GM23338 (cell line): ENCODE measurements at regions not wholly inside any gene's neighbourhood (a gene's known extent, or its start where the extent isn't known, plus 50 kb on each side); places are given as distances from the start of the nearest gene placed in this dataset.
A peak's percentile ranks its signal among the peaks of the same experiment; 100 is the strongest.

Source experiments
- ATAC-seq: fragments of 200-7000 bp; cut with Tn5 transposase; 3 replicates; pipeline ENCODE4 v1.9.1; 2020
- DNase-seq: peaks from one replicate; pipeline ENCODE4 v3.0.0-alpha.2; 2015; ENCODE audit warnings: low spot score
- H2AFZ ChIP-seq: fragments of 200-600 bp; sonication (generic); 2 replicates; pipeline ENCODE4 v1.8.0; 2016; ENCODE audit warnings: antibody characterized with exemption, mild to moderate bottlenecking, moderate library complexity
- H3F3A ChIP-seq: fragments of 200-600 bp; sonication (generic); replicated peaks from 2 replicates; pipeline ENCODE4 v1.8.0; 2017; ENCODE audit warnings: antibody characterized with exemption, mixed run types, low read depth
- H3K27ac ChIP-seq: fragments of 200-600 bp; sonication (generic); 2 replicates; pipeline ENCODE4 v1.6.1; 2016; ENCODE audit warnings: low read depth
- H3K27me3 ChIP-seq: fragments of 200-600 bp; sonication (generic); 2 replicates; pipeline ENCODE4 v1.8.0; 2016; ENCODE audit warnings: mild to moderate bottlenecking, mixed run types, moderate library complexity; ENCODE audit not compliant: insufficient read depth
- H3K36me3 ChIP-seq: fragments of 200-600 bp; sonication (generic); 2 replicates; pipeline ENCODE4 v1.8.0; 2016; ENCODE audit warnings: mild to moderate bottlenecking; ENCODE audit not compliant: insufficient read depth
- H3K4me1 ChIP-seq: fragments of 200-600 bp; sonication (generic); 2 replicates; pipeline ENCODE4 v1.8.0; 2016; ENCODE audit warnings: mild to moderate bottlenecking, moderate library complexity; ENCODE audit not compliant: insufficient read depth
- H3K4me2 ChIP-seq: fragments of 200-600 bp; sonication (generic); 2 replicates; pipeline ENCODE4 v1.7.1; 2017; ENCODE audit warnings: mixed run types
- H3K4me3 ChIP-seq: fragments of 200-600 bp; sonication (generic); 2 replicates; pipeline ENCODE4 v1.6.1; 2016; ENCODE audit warnings: mixed run types
- H3K79me2 ChIP-seq: fragments of 200-600 bp; sonication (generic); replicated peaks from 2 replicates; pipeline ENCODE4 v1.8.0; 2017; ENCODE audit warnings: mild to moderate bottlenecking; ENCODE audit not compliant: insufficient read depth
- H3K9me2 ChIP-seq: fragments of 200-600 bp; sonication (generic); 2 replicates; pipeline ENCODE4 v1.8.0; 2017; ENCODE audit not compliant: insufficient read depth
- H4K20me1 ChIP-seq: fragments of 200-600 bp; sonication (generic); replicated peaks from 2 replicates; pipeline ENCODE4 v1.8.0; 2017; ENCODE audit warnings: mild to moderate bottlenecking; ENCODE audit not compliant: insufficient read depth
- H3K27ac Mint-ChIP-seq: 2 replicates; pipeline ENCODE4 v1.8.0; 2020; ENCODE audit warnings: inconsistent platforms, mild to moderate bottlenecking, moderate library complexity, mixed read lengths
- H3K27me3 Mint-ChIP-seq: 3 replicates; pipeline ENCODE4 v1.8.0; 2022; ENCODE audit warnings: low read depth, mild to moderate bottlenecking, moderate library complexity, mixed read lengths, inconsistent platforms; ENCODE audit not compliant: insufficient read depth, poor library complexity
- H3K36me3 Mint-ChIP-seq: 3 replicates; pipeline ENCODE4 v1.8.0; 2021; ENCODE audit warnings: low read depth, mild to moderate bottlenecking, inconsistent platforms, moderate library complexity, mixed read lengths
- H3K4me1 Mint-ChIP-seq: 3 replicates; pipeline ENCODE4 v1.8.0; 2020; ENCODE audit warnings: mild to moderate bottlenecking, inconsistent platforms, mixed read lengths
- H3K4me3 Mint-ChIP-seq: 3 replicates; pipeline ENCODE4 v1.8.0; 2021; ENCODE audit warnings: moderate library complexity, mild to moderate bottlenecking, inconsistent platforms, mixed read lengths
- H3K9me3 Mint-ChIP-seq: 3 replicates; pipeline ENCODE4 v1.8.0; 2020; ENCODE audit warnings: moderate library complexity, mild to moderate bottlenecking, inconsistent platforms, mixed read lengths
- EZH2 ChIP-seq: fragments of 200-600 bp; sonication (generic); IDR thresholded peaks from one replicate; pipeline ENCODE4 v1.8.0; 2017; ENCODE audit warnings: antibody characterized with exemption, mild to moderate bottlenecking, low read depth; ENCODE audit not compliant: unreplicated experiment
- EZH2phosphoT487 ChIP-seq: fragments of 200-600 bp; sonication (generic); IDR thresholded peaks from one replicate; pipeline ENCODE4 v1.8.1; 2018; ENCODE audit warnings: antibody characterized with exemption; ENCODE audit not compliant: unreplicated experiment
- JUNB ChIP-seq: IDR thresholded peaks from one replicate; pipeline ENCODE4 v1.6.1; 2016; ENCODE audit warnings: antibody characterized with exemption; ENCODE audit not compliant: unreplicated experiment
- NANOG ChIP-seq: IDR thresholded peaks from 2 replicates; pipeline ENCODE4 v1.6.1; 2016; ENCODE audit warnings: antibody characterized with exemption, borderline replicate concordance
- POLR2AphosphoS5 ChIP-seq: IDR thresholded peaks from 2 replicates; pipeline ENCODE4 v1.6.1; 2016; ENCODE audit warnings: antibody characterized with exemption, low read depth
- ZNF114 ChIP-seq: fragments of 250-450 bp; sonication (Bioruptor Pico); IDR thresholded peaks from 2 replicates; pipeline ENCODE4 v1.5.0; 2020; ENCODE audit warnings: mild to moderate bottlenecking, moderate library complexity
- ZNF331 ChIP-seq: fragments of 250-450 bp; sonication (Bioruptor Pico); IDR thresholded peaks from 2 replicates; pipeline ENCODE4 v1.5.0; 2020; ENCODE audit warnings: low read depth, mild to moderate bottlenecking, moderate library complexity
- TF ChIP-seq, protein P1 (sequence below): IDR thresholded peaks from 2 replicates; pipeline ENCODE4 v1.6.1; 2016; ENCODE audit warnings: antibody characterized with exemption
- TF ChIP-seq, protein P2 (sequence below): fragments of 250-450 bp; sonication (Bioruptor Pico); IDR thresholded peaks from 2 replicates; pipeline ENCODE4 v1.5.0; 2020; ENCODE audit warnings: mild to moderate bottlenecking, moderate library complexity
- TF ChIP-seq, protein P3 (sequence below): IDR thresholded peaks from one replicate; pipeline ENCODE4 v1.6.1; 2018; ENCODE audit warnings: antibody characterized with exemption; ENCODE audit not compliant: unreplicated experiment

DNA sequence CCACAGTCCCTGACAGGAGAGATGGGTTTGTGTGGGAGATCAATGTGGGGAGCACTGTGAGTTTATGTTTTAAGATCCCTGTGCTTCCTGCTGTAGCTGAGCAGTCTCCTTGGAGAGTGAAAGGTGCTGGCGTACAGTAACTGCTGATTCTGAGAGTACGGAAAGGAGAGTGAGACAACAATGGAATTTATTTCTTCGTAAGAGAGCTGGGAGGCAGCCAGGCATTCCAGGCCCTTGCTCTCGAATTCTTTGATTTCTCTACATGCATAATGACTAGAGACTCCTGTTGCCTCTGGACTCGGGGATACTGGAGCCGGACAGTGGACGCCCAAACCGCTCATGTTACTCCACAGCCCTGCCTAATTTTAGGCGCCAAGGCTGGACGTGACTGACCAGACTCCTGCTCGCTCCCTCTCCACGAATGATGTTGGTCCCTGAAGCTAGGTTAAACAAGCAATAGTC, 131.0 kb upstream of the PHACTR1 start (continued):
- TF ChIP-seq NANOG (no peak), ZNF331 (CRISPR knock-in tag) (no peak), JUNB (no peak), POLR2AphosphoS5 (no peak), ZNF114 (no peak), EZH2 (no peak), EZH2phosphoT487 (no peak)

DNA sequence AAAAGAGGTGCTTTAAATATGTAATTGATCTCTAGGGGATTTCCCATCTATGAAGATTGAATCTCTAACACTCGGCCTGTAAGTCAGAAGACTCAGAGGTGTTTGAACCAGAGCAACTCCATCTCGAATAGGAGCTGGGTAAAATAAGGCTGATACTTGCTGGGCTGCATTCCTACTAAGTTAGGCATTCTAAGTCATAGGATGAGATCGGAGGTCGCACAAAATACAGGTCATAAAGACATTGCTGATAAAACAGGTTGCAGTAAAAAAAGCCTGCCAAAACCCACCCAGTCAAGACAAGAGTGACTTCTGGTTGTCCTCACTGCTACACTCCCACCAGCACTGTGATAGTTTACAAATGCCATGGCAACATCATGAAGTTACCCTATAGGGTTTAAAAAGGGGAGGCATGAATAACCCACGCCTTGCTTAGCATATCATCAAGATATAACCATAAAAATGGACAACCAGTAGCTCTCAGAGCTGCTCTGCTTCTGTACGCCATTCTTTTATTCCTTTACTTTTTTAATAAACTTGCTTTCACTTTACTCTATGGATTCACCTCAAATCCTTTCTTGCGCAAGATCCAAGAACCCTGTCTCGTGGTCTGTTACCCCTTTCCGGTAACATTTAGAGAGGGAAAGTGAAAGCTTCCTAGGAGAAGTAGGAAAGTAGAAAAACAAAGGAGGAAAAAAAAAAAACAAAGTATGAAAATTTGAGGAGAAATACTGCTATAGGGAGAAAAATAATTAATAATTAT, 129.7 kb upstream of the PHACTR1 start:
- Histone ChIP-seq H3K27ac (no peak overlapping the region), H3K79me2 (no peaks in the 10 kb centered on the region), H3K36me3 (no peaks in the 10 kb centered on the region), H2AFZ (0 out of 2 replicates have a peak overlapping the region, but pooled peaks have one; percentile 19), H3F3A (no peaks in the 10 kb centered on the region), H4K20me1 (no peaks in the 10 kb centered on the region), H3K27me3 (no peaks in the 10 kb centered on the region), H3K4me1 (no peaks in the 10 kb centered on the region), H3K4me3 (no peak overlapping the region), H3K9me2 (no peaks in the 10 kb centered on the region), H3K4me2 (no peak overlapping the region)
- Mint-ChIP-seq H3K27me3 (no peaks in the 10 kb centered on the region), H3K9me3 (no peaks in the 10 kb centered on the region), H3K4me3 (no peak overlapping the region), H3K27ac (no peak overlapping the region), H3K4me1 (peaks cover 7% of the 10 kb centered on the region; the same call in 1 of the 3 replicates), H3K36me3 (no peaks in the 10 kb centered on the region)
- DNase-seq, result no peak
- no peak for TF ChIP-seq JUNB
- TF ChIP-seq, protein P1, sequence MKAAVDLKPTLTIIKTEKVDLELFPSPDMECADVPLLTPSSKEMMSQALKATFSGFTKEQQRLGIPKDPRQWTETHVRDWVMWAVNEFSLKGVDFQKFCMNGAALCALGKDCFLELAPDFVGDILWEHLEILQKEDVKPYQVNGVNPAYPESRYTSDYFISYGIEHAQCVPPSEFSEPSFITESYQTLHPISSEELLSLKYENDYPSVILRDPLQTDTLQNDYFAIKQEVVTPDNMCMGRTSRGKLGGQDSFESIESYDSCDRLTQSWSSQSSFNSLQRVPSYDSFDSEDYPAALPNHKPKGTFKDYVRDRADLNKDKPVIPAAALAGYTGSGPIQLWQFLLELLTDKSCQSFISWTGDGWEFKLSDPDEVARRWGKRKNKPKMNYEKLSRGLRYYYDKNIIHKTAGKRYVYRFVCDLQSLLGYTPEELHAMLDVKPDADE, result no peak
- TF ChIP-seq, protein P2, sequence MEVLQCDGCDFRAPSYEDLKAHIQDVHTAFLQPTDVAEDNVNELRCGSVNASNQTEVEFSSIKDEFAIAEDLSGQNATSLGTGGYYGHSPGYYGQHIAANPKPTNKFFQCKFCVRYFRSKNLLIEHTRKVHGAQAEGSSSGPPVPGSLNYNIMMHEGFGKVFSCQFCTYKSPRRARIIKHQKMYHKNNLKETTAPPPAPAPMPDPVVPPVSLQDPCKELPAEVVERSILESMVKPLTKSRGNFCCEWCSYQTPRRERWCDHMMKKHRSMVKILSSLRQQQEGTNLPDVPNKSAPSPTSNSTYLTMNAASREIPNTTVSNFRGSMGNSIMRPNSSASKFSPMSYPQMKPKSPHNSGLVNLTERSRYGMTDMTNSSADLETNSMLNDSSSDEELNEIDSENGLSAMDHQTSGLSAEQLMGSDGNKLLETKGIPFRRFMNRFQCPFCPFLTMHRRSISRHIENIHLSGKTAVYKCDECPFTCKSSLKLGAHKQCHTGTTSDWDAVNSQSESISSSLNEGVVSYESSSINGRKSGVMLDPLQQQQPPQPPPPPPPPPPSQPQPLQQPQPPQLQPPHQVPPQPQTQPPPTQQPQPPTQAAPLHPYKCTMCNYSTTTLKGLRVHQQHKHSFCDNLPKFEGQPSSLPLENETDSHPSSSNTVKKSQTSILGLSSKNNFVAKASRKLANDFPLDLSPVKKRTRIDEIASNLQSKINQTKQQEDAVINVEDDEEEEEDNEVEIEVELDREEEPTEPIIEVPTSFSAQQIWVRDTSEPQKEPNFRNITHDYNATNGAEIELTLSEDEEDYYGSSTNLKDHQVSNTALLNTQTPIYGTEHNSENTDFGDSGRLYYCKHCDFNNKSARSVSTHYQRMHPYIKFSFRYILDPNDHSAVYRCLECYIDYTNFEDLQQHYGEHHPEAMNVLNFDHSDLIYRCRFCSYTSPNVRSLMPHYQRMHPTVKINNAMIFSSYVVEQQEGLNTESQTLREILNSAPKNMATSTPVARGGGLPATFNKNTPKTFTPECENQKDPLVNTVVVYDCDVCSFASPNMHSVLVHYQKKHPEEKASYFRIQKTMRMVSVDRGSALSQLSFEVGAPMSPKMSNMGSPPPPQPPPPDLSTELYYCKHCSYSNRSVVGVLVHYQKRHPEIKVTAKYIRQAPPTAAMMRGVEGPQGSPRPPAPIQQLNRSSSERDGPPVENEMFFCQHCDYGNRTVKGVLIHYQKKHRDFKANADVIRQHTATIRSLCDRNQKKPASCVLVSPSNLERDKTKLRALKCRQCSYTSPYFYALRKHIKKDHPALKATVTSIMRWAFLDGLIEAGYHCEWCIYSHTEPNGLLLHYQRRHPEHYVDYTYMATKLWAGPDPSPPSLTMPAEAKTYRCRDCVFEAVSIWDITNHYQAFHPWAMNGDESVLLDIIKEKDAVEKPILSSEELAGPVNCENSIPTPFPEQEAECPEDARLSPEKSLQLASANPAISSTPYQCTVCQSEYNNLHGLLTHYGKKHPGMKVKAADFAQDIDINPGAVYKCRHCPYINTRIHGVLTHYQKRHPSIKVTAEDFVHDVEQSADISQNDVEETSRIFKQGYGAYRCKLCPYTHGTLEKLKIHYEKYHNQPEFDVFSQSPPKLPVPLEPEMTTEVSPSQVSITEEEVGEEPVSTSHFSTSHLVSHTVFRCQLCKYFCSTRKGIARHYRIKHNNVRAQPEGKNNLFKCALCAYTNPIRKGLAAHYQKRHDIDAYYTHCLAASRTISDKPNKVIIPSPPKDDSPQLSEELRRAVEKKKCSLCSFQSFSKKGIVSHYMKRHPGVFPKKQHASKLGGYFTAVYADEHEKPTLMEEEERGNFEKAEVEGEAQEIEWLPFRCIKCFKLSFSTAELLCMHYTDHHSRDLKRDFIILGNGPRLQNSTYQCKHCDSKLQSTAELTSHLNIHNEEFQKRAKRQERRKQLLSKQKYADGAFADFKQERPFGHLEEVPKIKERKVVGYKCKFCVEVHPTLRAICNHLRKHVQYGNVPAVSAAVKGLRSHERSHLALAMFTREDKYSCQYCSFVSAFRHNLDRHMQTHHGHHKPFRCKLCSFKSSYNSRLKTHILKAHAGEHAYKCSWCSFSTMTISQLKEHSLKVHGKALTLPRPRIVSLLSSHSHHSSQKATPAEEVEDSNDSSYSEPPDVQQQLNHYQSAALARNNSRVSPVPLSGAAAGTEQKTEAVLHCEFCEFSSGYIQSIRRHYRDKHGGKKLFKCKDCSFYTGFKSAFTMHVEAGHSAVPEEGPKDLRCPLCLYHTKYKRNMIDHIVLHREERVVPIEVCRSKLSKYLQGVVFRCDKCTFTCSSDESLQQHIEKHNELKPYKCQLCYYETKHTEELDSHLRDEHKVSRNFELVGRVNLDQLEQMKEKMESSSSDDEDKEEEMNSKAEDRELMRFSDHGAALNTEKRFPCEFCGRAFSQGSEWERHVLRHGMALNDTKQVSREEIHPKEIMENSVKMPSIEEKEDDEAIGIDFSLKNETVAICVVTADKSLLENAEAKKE (CRISPR knock-in tag), result no peak
- TF ChIP-seq, protein P3, sequence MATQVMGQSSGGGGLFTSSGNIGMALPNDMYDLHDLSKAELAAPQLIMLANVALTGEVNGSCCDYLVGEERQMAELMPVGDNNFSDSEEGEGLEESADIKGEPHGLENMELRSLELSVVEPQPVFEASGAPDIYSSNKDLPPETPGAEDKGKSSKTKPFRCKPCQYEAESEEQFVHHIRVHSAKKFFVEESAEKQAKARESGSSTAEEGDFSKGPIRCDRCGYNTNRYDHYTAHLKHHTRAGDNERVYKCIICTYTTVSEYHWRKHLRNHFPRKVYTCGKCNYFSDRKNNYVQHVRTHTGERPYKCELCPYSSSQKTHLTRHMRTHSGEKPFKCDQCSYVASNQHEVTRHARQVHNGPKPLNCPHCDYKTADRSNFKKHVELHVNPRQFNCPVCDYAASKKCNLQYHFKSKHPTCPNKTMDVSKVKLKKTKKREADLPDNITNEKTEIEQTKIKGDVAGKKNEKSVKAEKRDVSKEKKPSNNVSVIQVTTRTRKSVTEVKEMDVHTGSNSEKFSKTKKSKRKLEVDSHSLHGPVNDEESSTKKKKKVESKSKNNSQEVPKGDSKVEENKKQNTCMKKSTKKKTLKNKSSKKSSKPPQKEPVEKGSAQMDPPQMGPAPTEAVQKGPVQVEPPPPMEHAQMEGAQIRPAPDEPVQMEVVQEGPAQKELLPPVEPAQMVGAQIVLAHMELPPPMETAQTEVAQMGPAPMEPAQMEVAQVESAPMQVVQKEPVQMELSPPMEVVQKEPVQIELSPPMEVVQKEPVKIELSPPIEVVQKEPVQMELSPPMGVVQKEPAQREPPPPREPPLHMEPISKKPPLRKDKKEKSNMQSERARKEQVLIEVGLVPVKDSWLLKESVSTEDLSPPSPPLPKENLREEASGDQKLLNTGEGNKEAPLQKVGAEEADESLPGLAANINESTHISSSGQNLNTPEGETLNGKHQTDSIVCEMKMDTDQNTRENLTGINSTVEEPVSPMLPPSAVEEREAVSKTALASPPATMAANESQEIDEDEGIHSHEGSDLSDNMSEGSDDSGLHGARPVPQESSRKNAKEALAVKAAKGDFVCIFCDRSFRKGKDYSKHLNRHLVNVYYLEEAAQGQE, result no peak
- ATAC-seq, result no peak
